ENCODE measurements at regions not wholly inside any gene's neighbourhood (a gene's known extent, or its start where the extent isn't known, plus 50 kb on each side); places are given as distances from the start of the nearest gene placed in this dataset.

GRCh38 chr7:35405461-35405860 lies 151.6 kb upstream of the TBX20 start:
- DNase-seq (ENCODE audit: low read depth), result no peak
- no peak overlapping the region for H3K4me3 ChIP-seq (ENCODE audit: low read depth, low read length)
- TF ChIP-seq CTCF (IDR thresholded peaks at IDR 0.05; ENCODE audit: insufficient read depth, low read length), result no peak

- H3K4me3 ChIP-seq (ENCODE audit: low read depth, low read length), result no peak overlapping the region
- DNase-seq (ENCODE audit: low read depth), result no peak
- TF ChIP-seq CTCF (IDR thresholded peaks at IDR 0.05; ENCODE audit: insufficient read depth, low read length), result no peak
These were observed 147.4 kb upstream of the TBX20 start for GRCh38 chr7:35401217-35401879.

GRCh38 chr7:35399840-35400239 lies 145.9 kb upstream of the TBX20 start:
- no peak for TF ChIP-seq CTCF (IDR thresholded peaks at IDR 0.05; ENCODE audit: insufficient read depth, low read length)
- H3K4me3 ChIP-seq (ENCODE audit: low read depth, low read length), result no peak overlapping the region
- DNase-seq (ENCODE audit: low read depth), result no peak

GRCh38 chr7:35399216-35399615 lies 145.3 kb upstream of the TBX20 start:
- DNase-seq (ENCODE audit: low read depth), result no peak
- no peak overlapping the region for H3K4me3 ChIP-seq (ENCODE audit: low read depth, low read length)
- TF ChIP-seq CTCF (IDR thresholded peaks at IDR 0.05; ENCODE audit: insufficient read depth, low read length), result no peak

GRCh38 chr7:35398518-35398917 lies 144.6 kb upstream of the TBX20 start:
- H3K4me3 ChIP-seq (ENCODE audit: low read depth, low read length), result no peak overlapping the region
- TF ChIP-seq CTCF (IDR thresholded peaks at IDR 0.05; ENCODE audit: insufficient read depth, low read length), result no peak
- DNase-seq (ENCODE audit: low read depth), result no peak

- no peak for DNase-seq (ENCODE audit: low read depth)
- no peak for TF ChIP-seq CTCF (IDR thresholded peaks at IDR 0.05; ENCODE audit: insufficient read depth, low read length)
- H3K4me3 ChIP-seq (ENCODE audit: low read depth, low read length), result no peak overlapping the region
These were observed 136.2 kb upstream of the TBX20 start for GRCh38 chr7:35390146-35390545.

GRCh38 chr7:35389636-35390035 lies 135.7 kb upstream of the TBX20 start:
- no peak for TF ChIP-seq CTCF (IDR thresholded peaks at IDR 0.05; ENCODE audit: insufficient read depth, low read length)
- H3K4me3 ChIP-seq (ENCODE audit: low read depth, low read length), result no peak overlapping the region
- no peak for DNase-seq (ENCODE audit: low read depth)
